ENCODE measurements at regions not wholly inside any gene's neighbourhood (a gene's known extent, or its start where the extent isn't known, plus 50 kb on each side); places are given as distances from the start of the nearest gene placed in this dataset.
"Not testable (repeated sequence)": the region's sequence is repeated elsewhere in the genome, so short reads cannot be mapped to it uniquely, and the experiment has no call there.

GRCh38 chr20:12575352-12576095 is 433.2 kb upstream of the SPTLC3 start:
- Histone ChIP-seq H3K27me3 (ENCODE audit: insufficient read depth, low read length) (no peaks in the 10 kb centered on the region), H3K27ac (ENCODE audit: low read depth, low read length, poor library complexity, severe bottlenecking) (no peak overlapping the region), H3K4me2 (ENCODE audit: low read length) (no peak overlapping the region), H3F3A (ENCODE audit: insufficient read depth, low read length) (no peaks in the 10 kb centered on the region), H3K4me1 (ENCODE audit: insufficient read depth, low read length, severe bottlenecking) (no peaks in the 10 kb centered on the region), H4K20me1 (ENCODE audit: insufficient read depth, low read length) (no peaks in the 10 kb centered on the region), H3K36me3 (ENCODE audit: insufficient read depth, low read length) (no peaks in the 10 kb centered on the region), H2AFZ (ENCODE audit: low read length) (no peak overlapping the region), H3K9me2 (ENCODE audit: low read depth, low read length) (no peaks in the 10 kb centered on the region), H3K9ac (ENCODE audit: low read length) (no peak overlapping the region), H3K4me3 (ENCODE audit: low read depth, low read length, poor library complexity, severe bottlenecking) (no peak overlapping the region), H3K79me2 (ENCODE audit: insufficient read depth, low read length) (no peaks in the 10 kb centered on the region), H3K9me3 (ENCODE audit: low read length) (no peaks in the 10 kb centered on the region)
- TF ChIP-seq CTCF (IDR thresholded peaks at IDR 0.05; ENCODE audit: low read length), result no peak
- TF ChIP-seq EZH2 (IDR thresholded peaks at IDR 0.05; ENCODE audit: borderline replicate concordance, low read length), result no peak

GRCh38 chr20:12577213-12577612 is 431.6 kb upstream of the SPTLC3 start:
- H3K79me2 ChIP-seq (ENCODE audit: insufficient read depth, low read length), result no peaks in the 10 kb centered on the region
- H4K20me1 ChIP-seq (ENCODE audit: insufficient read depth, low read length), result no peaks in the 10 kb centered on the region
- H3K9me2 ChIP-seq (ENCODE audit: low read depth, low read length), result no peaks in the 10 kb centered on the region
- no peak overlapping the region for H3K4me3 ChIP-seq (ENCODE audit: low read depth, low read length, poor library complexity, severe bottlenecking)
- H3K27ac ChIP-seq (ENCODE audit: low read depth, low read length, poor library complexity, severe bottlenecking), result no peak overlapping the region
- TF ChIP-seq EZH2 (IDR thresholded peaks at IDR 0.05; ENCODE audit: borderline replicate concordance, low read length) (no peak), CTCF (IDR thresholded peaks at IDR 0.05; ENCODE audit: low read length) (no peak)
- H3K9me3 ChIP-seq (ENCODE audit: low read length), result no peaks in the 10 kb centered on the region
- no peak overlapping the region for H2AFZ ChIP-seq (ENCODE audit: low read length)
- H3F3A ChIP-seq (ENCODE audit: insufficient read depth, low read length), result no peaks in the 10 kb centered on the region
- no peak overlapping the region for H3K4me2 ChIP-seq (ENCODE audit: low read length)
- no peaks in the 10 kb centered on the region for H3K36me3 ChIP-seq (ENCODE audit: insufficient read depth, low read length)
- no peaks in the 10 kb centered on the region for H3K27me3 ChIP-seq (ENCODE audit: insufficient read depth, low read length)
- no peaks in the 10 kb centered on the region for H3K4me1 ChIP-seq (ENCODE audit: insufficient read depth, low read length, severe bottlenecking)
- H3K9ac ChIP-seq (ENCODE audit: low read length), result no peak overlapping the region

GRCh38 chr20:12581644-12582289 is 427.0 kb upstream of the SPTLC3 start:
- no peaks in the 10 kb centered on the region for H3K4me1 ChIP-seq (ENCODE audit: insufficient read depth, low read length, severe bottlenecking)
- H3K4me3 ChIP-seq (ENCODE audit: low read depth, low read length, poor library complexity, severe bottlenecking), result no peak overlapping the region
- H4K20me1 ChIP-seq (ENCODE audit: insufficient read depth, low read length), result no peaks in the 10 kb centered on the region
- TF ChIP-seq EZH2 (IDR thresholded peaks at IDR 0.05; ENCODE audit: borderline replicate concordance, low read length) (no peak), CTCF (IDR thresholded peaks at IDR 0.05; ENCODE audit: low read length) (no peak)
- H3K27me3 ChIP-seq (ENCODE audit: insufficient read depth, low read length), result no peaks in the 10 kb centered on the region
- no peaks in the 10 kb centered on the region for H3K9me3 ChIP-seq (ENCODE audit: low read length)
- no peaks in the 10 kb centered on the region for H3K9me2 ChIP-seq (ENCODE audit: low read depth, low read length)
- no peaks in the 10 kb centered on the region for H3F3A ChIP-seq (ENCODE audit: insufficient read depth, low read length)
- no peaks in the 10 kb centered on the region for H3K36me3 ChIP-seq (ENCODE audit: insufficient read depth, low read length)
- no peaks in the 10 kb centered on the region for H3K79me2 ChIP-seq (ENCODE audit: insufficient read depth, low read length)
- H3K9ac ChIP-seq (ENCODE audit: low read length), result no peak overlapping the region
- H2AFZ ChIP-seq (ENCODE audit: low read length), result no peak overlapping the region
- H3K27ac ChIP-seq (ENCODE audit: low read depth, low read length, poor library complexity, severe bottlenecking), result no peak overlapping the region
- no peak overlapping the region for H3K4me2 ChIP-seq (ENCODE audit: low read length)

- H3K27me3 ChIP-seq (ENCODE audit: insufficient read depth, low read length); H3K9me3 ChIP-seq (ENCODE audit: low read length); H3K4me3 ChIP-seq (ENCODE audit: low read depth, low read length, poor library complexity, severe bottlenecking); H3K36me3 ChIP-seq (ENCODE audit: insufficient read depth, low read length); H2AFZ ChIP-seq (ENCODE audit: low read length); H4K20me1 ChIP-seq (ENCODE audit: insufficient read depth, low read length); H3F3A ChIP-seq (ENCODE audit: insufficient read depth, low read length); H3K4me1 ChIP-seq (ENCODE audit: insufficient read depth, low read length, severe bottlenecking); H3K27ac ChIP-seq (ENCODE audit: low read depth, low read length, poor library complexity, severe bottlenecking); H3K9ac ChIP-seq (ENCODE audit: low read length); H3K79me2 ChIP-seq (ENCODE audit: insufficient read depth, low read length); H3K9me2 ChIP-seq (ENCODE audit: low read depth, low read length); H3K4me2 ChIP-seq (ENCODE audit: low read length): not testable (repeated sequence)
Measured at GRCh38 chr20:12582710-12583109, 426.1 kb upstream of the SPTLC3 start.
